ENCODE measurements at regions not wholly inside any gene's neighbourhood (a gene's known extent, or its start where the extent isn't known, plus 50 kb on each side); places are given as distances from the start of the nearest gene placed in this dataset.
"Not testable (repeated sequence)": the region's sequence is repeated elsewhere in the genome, so short reads cannot be mapped to it uniquely, and the experiment has no call there.

GRCh38 chr15:79610021-79610420, 177.9 kb downstream of the MINAR1 start:
- no peaks in the 10 kb centered on the region for H3K9me3 ChIP-seq
- no peaks in the 10 kb centered on the region for H3K27me3 ChIP-seq
- intact Hi-C loops (cut with DNase I; ENCODE audit: low total_unique reads), result no loop called here

GRCh38 chr15:79615754-79616153, 183.6 kb downstream of the MINAR1 start:
- Histone ChIP-seq H3K27me3 (no peaks in the 10 kb centered on the region), H3K9me3 (no peaks in the 10 kb centered on the region), H3K4me1 (no peaks in the 10 kb centered on the region), H3K36me3 (no peaks in the 10 kb centered on the region), H3K27ac (no peak overlapping the region), H3K4me3 (no peak overlapping the region)
- no peak for DNase-seq
- no peak for ATAC-seq
- TF ChIP-seq POLR2A (IDR thresholded peaks at IDR 0.05), result no peak
- TF ChIP-seq, protein P1, sequence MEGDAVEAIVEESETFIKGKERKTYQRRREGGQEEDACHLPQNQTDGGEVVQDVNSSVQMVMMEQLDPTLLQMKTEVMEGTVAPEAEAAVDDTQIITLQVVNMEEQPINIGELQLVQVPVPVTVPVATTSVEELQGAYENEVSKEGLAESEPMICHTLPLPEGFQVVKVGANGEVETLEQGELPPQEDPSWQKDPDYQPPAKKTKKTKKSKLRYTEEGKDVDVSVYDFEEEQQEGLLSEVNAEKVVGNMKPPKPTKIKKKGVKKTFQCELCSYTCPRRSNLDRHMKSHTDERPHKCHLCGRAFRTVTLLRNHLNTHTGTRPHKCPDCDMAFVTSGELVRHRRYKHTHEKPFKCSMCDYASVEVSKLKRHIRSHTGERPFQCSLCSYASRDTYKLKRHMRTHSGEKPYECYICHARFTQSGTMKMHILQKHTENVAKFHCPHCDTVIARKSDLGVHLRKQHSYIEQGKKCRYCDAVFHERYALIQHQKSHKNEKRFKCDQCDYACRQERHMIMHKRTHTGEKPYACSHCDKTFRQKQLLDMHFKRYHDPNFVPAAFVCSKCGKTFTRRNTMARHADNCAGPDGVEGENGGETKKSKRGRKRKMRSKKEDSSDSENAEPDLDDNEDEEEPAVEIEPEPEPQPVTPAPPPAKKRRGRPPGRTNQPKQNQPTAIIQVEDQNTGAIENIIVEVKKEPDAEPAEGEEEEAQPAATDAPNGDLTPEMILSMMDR (IDR thresholded peaks at IDR 0.05 in 4 of 5, conservative IDR thresholded peaks at IDR 0.05 in 1 of 5), result no peak
- in situ Hi-C loops (cut with MboI; ENCODE audit: low sequenced_read_pairs in 4 of 4) (no loop called here), intact Hi-C loops (cut with DNase I; ENCODE audit: low total_unique reads) (no loop called here)

More at GRCh38 chr15:79610021-79610420, 177.9 kb downstream of the MINAR1 start:
- H3K4me3 ChIP-seq, result no peak overlapping the region
- ATAC-seq (no peak), DNase-seq (no peak)
- no peak for TF ChIP-seq POLR2A (IDR thresholded peaks at IDR 0.05)
- TF ChIP-seq, protein P1 (IDR thresholded peaks at IDR 0.05 in 4 of 5, conservative IDR thresholded peaks at IDR 0.05 in 1 of 5), result no peak
- in situ Hi-C loops (cut with MboI; ENCODE audit: low sequenced_read_pairs in 4 of 4), result no loop called here
- no peak overlapping the region for H3K27ac ChIP-seq
- H3K4me1 ChIP-seq, result no peaks in the 10 kb centered on the region
- H3K36me3 ChIP-seq, result no peaks in the 10 kb centered on the region

DNA sequence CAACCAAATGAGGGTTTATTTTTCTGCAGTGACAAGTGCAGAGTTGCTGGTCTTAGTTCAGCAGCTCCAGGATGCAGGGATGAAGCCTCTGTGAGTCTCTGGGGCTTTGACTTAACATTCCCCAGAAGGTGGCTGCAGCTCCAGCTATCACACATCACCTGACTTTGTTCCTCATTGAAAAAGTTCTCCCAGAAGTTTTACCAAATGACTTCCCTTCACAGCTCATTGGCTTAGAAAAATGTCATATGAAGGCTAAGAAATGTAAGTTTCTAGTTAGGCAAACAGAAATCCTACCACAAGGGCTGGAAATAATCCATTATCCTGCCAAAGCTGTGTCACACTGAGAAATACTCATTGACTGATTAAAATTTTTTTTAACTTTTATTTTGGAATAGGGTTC, 184.9 kb downstream of the MINAR1 start:
- TF ChIP-seq, protein P1 (IDR thresholded peaks at IDR 0.05 in 4 of 5, conservative IDR thresholded peaks at IDR 0.05 in 1 of 5), result no peak
- no peak for TF ChIP-seq POLR2A (IDR thresholded peaks at IDR 0.05)
- Histone ChIP-seq H3K4me1 (no peaks in the 10 kb centered on the region), H3K27me3 (no peaks in the 10 kb centered on the region), H3K4me3 (no peak overlapping the region), H3K27ac (no peak overlapping the region), H3K36me3 (no peaks in the 10 kb centered on the region), H3K9me3 (no peaks in the 10 kb centered on the region)
- no peak for DNase-seq
- ATAC-seq, result no peak
- intact Hi-C loops (cut with DNase I; ENCODE audit: low total_unique reads) (no loop called here), in situ Hi-C loops (cut with MboI; ENCODE audit: low sequenced_read_pairs in 4 of 4) (no loop called here)

DNA sequence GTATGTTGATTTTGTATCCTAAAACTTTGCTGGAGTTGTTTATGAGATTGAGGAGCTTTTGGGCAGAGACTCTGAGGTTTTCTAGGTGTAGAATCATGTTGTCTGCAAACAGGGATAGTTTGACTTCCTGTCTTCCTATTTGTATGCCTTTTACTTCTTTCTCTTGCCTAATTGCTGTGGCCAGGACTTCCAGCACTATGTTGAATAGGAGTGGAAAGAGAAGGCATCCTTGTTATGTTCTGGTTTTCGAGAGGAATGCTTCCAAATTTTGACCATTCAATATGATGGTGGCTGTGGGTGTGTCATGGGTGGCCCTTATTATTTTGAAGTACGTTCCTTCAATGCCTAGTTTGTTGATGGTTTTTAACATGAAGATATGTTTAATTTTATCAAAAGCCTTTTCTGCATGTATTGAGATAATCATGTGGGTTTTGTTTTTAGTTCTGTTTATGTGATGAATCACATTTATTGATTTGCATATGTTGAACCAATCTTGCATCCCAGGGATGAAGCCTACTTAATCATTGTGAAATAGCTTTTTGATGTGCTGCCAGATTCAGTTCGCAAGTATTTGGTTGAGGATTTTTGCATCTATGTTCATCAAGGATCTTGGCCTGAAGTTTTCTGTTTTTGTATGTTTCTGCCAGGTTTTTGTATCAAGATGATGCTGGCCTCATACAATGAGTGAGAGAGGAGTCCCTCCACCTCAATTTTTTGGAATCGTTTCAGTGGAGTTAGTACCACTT, 188.1 kb downstream of the MINAR1 start:
- ATAC-seq (no peak), DNase-seq (no peak)
- H3K27ac ChIP-seq, result no peak overlapping the region
- intact Hi-C loops (cut with DNase I; ENCODE audit: low total_unique reads) (no loop called here), in situ Hi-C loops (cut with MboI; ENCODE audit: low sequenced_read_pairs in 4 of 4) (no loop called here)
- no peak overlapping the region for H3K4me3 ChIP-seq
- TF ChIP-seq, protein P1 (IDR thresholded peaks at IDR 0.05 in 4 of 5, conservative IDR thresholded peaks at IDR 0.05 in 1 of 5), result no peak
- TF ChIP-seq POLR2A (IDR thresholded peaks at IDR 0.05), result no peak
- H3K27me3 ChIP-seq, result peaks cover 0 to 2% (median 0%) of the 10 kb centered on the region in 3 donors
- no peaks in the 10 kb centered on the region for H3K9me3 ChIP-seq
- H3K4me1 ChIP-seq, result no peaks in the 10 kb centered on the region
- no peaks in the 10 kb centered on the region for H3K36me3 ChIP-seq

DNA sequence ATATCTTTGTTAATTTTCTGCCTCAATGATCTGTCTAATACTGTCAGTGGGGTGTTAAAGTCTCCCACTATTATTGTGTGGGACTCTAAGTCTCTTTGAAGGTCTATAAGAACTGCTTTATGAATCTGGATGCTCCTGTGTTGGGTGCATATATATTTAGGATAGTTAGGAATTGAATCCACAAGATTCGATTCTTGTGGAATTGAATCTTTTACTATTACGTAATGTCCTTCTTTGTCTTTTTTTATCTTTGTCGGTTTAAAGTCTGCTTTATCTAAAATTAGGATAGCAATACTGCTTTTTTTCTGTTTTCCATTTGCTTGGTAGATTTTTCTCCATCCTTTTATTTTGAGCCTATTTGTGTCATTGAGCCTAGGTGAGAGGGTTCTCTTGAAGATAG, 189.7 kb downstream of the MINAR1 start:
- H3K9me3 ChIP-seq; H3K4me3 ChIP-seq; ATAC-seq; in situ Hi-C loops (cut with MboI; ENCODE audit: low sequenced_read_pairs in 4 of 4); H3K36me3 ChIP-seq; H3K27me3 ChIP-seq; H3K27ac ChIP-seq; DNase-seq; H3K4me1 ChIP-seq; intact Hi-C loops (cut with DNase I; ENCODE audit: low total_unique reads): not testable (repeated sequence)
